Bronchial epithelial cell (primary cell): ENCODE measurements at regions not wholly inside any gene's neighbourhood (a gene's known extent, or its start where the extent isn't known, plus 50 kb on each side); places are given as distances from the start of the nearest gene placed in this dataset.

Experiments used
- DNase-seq: peaks from one replicate; pipeline ENCODE4 v3.0.0-alpha.2; 2010; ENCODE audit warnings: low read depth
- FAIRE-seq: peaks from 2 replicates; lab custom pipeline; 2011; peaks lifted over from hg19 to GRCh38; lab: Jason Lieb, UNC
- H3K27me3 ChIP-seq: 2 replicates; pipeline ENCODE4 v1.5.1; 2011; ENCODE audit warnings: low read length; ENCODE audit not compliant: control insufficient read depth, insufficient read depth
- H3K36me3 ChIP-seq: 2 replicates; pipeline ENCODE4 v1.5.1; 2011; ENCODE audit warnings: low read length; ENCODE audit not compliant: control insufficient read depth, insufficient read depth
- H3K4me3 ChIP-seq: 2 replicates; pipeline ENCODE4 v1.5.1; 2011; ENCODE audit warnings: mild to moderate bottlenecking, low read depth, low read length, control low read depth
- CTCF ChIP-seq: IDR thresholded peaks from 2 replicates; pipeline ENCODE4 v1.5.1; 2011; ENCODE audit warnings: mild to moderate bottlenecking, moderate library complexity, low read length, control low read depth, inconsistent platforms; ENCODE audit not compliant: insufficient read depth, severe bottlenecking

- DNase-seq (peak; percentile 48), FAIRE-seq (no peak)
- no peak overlapping the region for H3K4me3 ChIP-seq
- H3K27me3 ChIP-seq, result no peaks in the 10 kb centered on the region
- peak; percentile 80 for TF ChIP-seq CTCF
- H3K36me3 ChIP-seq, result no peaks in the 10 kb centered on the region
These were observed 660.3 kb upstream of the PITX2 start for GRCh38 chr4:111283066-111283677.

GRCh38 chr4:111296466-111296865, 673.6 kb upstream of the PITX2 start:
- TF ChIP-seq CTCF, result no peak
- DNase-seq, result no peak
- no peaks in the 10 kb centered on the region for H3K36me3 ChIP-seq
- no peak overlapping the region for H3K4me3 ChIP-seq
- no peak for FAIRE-seq
- no peaks in the 10 kb centered on the region for H3K27me3 ChIP-seq

- H3K27me3 ChIP-seq, result no peaks in the 10 kb centered on the region
- H3K4me3 ChIP-seq, result no peak overlapping the region
- no peak for DNase-seq
- TF ChIP-seq CTCF, result no peak
- H3K36me3 ChIP-seq, result no peaks in the 10 kb centered on the region
- no peak for FAIRE-seq
These were observed 680.9 kb upstream of the PITX2 start for GRCh38 chr4:111303806-111304205.

- Histone ChIP-seq H3K4me3 (no peak overlapping the region), H3K27me3 (no peaks in the 10 kb centered on the region), H3K36me3 (no peaks in the 10 kb centered on the region)
- DNase-seq, result peak; percentile 38
- TF ChIP-seq CTCF, result no peak
- no peak for FAIRE-seq
These were observed 700.6 kb upstream of the PITX2 start for GRCh38 chr4:111323496-111323895.

GRCh38 chr4:111323916-111324315, 701.0 kb upstream of the PITX2 start:
- Histone ChIP-seq H3K4me3 (no peak overlapping the region), H3K36me3 (no peaks in the 10 kb centered on the region), H3K27me3 (no peaks in the 10 kb centered on the region)
- peak; percentile 4 for DNase-seq
- no peak for TF ChIP-seq CTCF
- FAIRE-seq, result no peak

- no peaks in the 10 kb centered on the region for H3K27me3 ChIP-seq
- no peaks in the 10 kb centered on the region for H3K36me3 ChIP-seq
- no peak overlapping the region for H3K4me3 ChIP-seq
- no peak for DNase-seq
- no peak for FAIRE-seq
- TF ChIP-seq CTCF, result no peak
These were observed 703.6 kb upstream of the PITX2 start for GRCh38 chr4:111326450-111326849.
